Activated T-cell treated with anti-CD3 and anti-CD28 coated beads for 48 hours (primary cell): ENCODE measurements at regions not wholly inside any gene's neighbourhood (a gene's known extent, or its start where the extent isn't known, plus 50 kb on each side); places are given as distances from the start of the nearest gene placed in this dataset.

Source experiments
- DNase-seq: peaks from one replicate; pipeline ENCODE4 v3.0.0-alpha.2; 2020; ENCODE audit warnings: low read depth

DNA sequence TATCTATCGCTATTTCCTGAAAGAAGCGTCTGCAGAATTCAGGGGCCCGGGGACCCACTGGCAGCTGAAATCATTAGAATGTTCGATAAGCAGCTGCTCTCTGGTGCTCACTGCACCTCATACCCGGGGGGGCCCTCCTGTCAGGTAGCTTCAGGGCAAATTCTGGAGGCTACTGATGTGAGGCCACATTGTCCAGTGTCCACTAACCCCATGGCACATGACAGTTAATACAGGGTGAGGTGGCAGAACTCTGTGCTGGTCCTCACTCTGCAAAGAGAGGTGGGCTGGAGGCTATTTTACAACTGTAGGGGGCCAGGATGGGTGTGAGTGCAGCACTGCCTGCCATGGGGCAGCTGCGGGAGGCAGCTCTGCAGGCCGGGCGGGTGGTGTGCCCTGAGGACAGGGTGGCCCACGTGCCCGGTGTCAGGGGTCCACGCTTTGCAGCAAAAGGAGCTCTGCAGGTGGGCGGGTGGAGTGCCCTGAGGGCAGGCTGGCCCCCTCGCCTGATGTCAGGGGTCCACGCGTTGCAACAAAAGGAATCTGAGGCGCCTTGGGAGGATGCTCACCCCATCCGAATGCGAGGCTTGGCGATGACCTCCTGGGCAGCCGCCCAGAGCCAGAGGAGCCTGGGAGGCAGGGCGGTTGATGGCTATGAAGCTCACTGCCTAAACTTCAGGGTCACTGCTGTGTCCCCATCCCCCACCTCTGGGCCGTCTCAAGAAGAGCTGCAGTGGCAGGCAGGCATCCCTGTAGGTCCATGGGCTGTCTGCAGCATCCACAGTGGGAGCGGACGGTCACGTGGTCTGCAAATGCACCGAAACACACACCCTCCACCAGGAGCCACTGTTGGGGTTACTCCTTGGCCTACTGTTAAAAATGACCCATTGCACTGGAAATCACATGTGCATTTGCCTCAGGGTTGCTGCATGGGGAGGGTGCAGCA lies 207.0 kb upstream of the SALL3 start:
- no peak for DNase-seq

DNA sequence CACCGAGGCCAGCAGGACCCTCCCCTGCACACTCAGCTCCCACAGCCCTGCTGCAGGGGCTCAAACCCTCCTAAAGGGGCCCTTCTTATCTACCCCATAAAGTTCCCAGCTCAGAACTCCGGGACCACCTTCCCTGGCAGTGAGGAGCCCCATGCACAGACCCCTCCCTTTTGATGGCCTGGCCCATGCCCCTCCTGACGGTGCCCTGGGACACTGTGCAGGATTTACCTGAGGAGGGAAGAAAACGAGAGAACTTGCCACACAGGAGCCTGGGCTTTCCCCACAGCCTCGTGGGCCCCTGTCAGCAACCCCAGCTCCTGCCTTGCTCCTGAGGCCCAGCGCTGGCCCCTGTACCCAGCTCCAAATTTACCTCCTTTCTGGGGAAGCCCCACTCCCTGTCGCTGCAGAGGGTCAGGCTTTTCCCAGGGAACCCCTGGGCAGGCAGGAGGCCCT lies 206.3 kb upstream of the SALL3 start:
- DNase-seq, result no peak

GRCh38 chr18:78773819-78774218 lies 205.8 kb upstream of the SALL3 start:
- DNase-seq, result no peak

- no peak for DNase-seq
These were observed 204.9 kb upstream of the SALL3 start for GRCh38 chr18:78774741-78775141.

- DNase-seq, result no peak
These were observed 203.5 kb upstream of the SALL3 start for GRCh38 chr18:78776151-78776550.

DNA sequence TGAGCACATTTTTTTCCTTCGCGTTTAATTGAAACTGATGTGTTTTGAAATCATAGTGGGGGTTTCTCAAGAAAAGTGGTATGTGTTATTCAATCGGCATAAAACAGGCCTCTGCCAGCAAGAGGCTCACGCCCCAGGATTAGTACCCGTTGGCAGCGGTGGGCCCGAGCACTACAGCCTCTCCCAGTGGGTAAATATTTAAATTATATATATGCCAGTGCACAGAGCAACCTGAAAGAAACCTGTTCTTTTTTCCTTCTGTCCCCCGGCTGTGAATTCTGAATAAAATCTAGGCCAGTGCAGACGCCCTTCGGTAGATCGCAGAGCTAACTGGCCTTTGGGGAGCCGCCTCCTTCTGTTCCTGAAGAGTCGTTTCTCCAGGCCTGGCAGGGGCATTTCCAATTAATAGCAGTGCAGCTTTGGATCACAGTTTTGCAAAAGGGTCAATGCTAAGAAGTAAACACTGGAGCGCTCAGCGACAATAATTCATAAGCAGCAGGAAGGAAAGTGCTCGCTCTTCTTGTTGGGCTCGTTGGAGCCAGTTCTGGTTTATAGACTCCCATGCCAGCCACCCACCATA lies 202.8 kb upstream of the SALL3 start:
- no peak for DNase-seq

DNA sequence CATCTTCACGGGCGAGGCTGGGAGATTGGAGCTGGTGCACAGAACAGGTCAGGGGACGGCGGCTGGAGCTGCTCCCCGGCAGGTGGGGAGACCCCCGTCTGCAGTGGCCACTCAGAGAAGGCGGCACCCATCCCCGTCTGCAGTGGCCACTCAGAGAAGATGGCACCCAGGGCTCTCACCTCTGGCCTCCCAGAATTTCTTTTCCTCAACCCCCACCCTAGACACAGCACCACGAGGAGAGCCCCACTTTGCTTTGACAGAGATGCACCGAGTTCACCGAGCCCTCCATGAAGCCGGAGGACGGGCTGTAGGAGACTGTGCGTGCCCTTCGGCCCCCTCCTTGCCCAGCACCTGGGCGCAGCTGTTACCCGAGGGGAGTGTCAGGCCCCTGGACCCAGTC lies 201.6 kb upstream of the SALL3 start:
- DNase-seq, result no peak

DNA sequence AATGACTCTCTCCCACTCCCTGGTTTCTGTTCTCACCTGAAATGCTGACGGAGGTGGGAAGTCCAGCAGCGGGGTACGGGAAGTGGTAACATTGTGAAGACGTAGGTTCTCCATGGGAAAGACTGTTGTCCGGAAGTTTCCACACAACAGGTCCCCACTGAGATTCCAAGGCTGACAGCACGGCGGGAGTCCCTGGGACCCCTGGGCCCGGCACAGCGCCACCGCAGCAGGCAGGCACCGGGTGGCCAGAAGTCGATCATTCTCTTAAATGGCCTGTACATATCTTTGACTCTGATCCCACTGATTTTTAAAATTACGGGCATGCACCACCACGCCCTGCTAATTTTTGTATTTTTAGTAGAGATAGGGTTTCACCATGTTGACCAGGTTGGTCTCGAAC lies 201.0 kb upstream of the SALL3 start:
- no peak for DNase-seq

- DNase-seq, result no peak
These were observed 199.5 kb upstream of the SALL3 start for GRCh38 chr18:78779996-78780718.

GRCh38 chr18:78780719-78781600 lies 198.7 kb upstream of the SALL3 start:
- DNase-seq, result no peak

DNA sequence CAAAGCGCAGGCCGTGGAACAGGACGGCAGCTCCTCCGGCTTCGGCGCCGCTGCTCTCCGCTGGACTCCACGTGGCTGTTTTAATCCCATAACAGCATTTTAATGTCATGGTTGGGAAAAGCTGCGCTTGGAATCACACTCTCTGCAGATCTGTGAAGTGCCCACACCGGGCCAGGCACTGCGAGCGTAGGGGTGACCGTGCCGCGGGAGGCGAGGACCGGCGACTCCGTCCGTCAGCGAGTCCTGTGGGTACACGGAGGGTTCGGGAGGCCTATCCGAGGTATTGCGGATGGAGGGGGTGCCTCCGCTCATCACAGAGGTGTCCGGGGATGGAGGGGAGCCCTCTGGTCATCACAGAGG lies 198.0 kb upstream of the SALL3 start:
- DNase-seq, result no peak

DNA sequence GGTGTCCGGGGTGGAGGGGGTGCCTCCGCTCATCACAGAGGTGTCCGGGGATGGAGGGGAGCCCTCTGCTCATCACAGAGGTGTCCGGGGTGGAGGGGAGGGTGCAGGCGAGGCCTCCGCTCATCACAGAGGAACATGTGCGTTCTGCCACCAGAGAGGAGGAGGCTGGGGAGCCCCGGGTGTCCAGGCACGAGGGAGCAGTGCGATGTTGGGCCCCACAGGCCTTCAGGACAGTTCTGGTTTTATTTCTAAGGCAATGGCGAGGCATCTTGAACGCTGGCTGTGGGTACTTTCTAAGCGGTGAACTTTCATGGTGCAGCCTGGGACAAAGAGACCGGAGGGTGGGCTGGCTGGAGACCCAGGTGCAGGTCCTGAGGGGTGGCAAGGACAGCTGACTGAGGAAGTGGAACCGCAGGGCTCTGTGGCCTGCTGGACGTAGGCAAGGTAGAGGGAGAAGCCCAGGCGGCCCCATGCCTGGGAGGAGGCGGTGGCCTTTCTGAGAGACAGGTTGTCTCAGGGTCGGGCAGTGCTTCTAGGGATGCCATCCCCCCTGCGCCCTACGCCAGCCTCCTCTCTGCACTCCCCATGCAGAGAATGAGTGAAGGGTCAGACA lies 196.6 kb upstream of the SALL3 start:
- DNase-seq, result no peak

DNA sequence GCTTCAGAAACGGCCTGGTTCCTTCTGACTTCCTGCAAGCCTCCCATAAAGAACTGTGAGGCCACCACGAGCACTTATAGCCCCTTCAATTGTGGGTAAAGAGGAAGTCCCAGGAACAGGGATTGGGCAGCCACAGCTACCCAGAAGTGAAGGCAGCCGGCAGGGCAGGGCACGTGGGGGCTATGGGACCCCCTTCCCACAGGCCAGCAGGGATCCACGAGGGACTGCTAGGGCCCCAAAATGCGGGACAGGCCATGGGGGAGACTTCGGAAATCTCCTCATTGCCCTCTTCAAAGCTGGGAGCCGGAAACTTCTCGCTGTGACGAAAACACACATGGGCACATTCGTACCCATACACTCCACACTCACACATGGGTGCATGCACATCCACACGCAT lies 196.1 kb upstream of the SALL3 start:
- no peak for DNase-seq

DNA sequence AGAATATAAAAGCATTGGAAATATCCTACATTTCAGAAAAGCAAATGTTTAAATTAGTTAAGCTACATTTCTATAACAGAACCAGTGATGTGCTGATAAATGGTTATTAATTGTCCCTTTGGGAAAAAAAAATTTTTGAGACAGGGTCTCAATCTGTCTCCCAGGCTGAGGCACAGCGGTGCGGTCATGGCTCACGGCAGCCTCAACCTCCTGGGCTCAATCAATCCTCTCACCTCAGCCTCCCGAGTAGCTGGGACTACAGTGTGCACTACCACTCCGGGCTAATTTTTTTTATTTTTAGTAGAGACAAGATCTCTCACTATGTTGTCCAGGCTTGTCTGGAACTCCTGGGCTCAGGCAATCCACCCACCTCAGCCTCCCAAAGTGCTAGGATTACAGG lies 194.8 kb upstream of the SALL3 start:
- no peak for DNase-seq

DNA sequence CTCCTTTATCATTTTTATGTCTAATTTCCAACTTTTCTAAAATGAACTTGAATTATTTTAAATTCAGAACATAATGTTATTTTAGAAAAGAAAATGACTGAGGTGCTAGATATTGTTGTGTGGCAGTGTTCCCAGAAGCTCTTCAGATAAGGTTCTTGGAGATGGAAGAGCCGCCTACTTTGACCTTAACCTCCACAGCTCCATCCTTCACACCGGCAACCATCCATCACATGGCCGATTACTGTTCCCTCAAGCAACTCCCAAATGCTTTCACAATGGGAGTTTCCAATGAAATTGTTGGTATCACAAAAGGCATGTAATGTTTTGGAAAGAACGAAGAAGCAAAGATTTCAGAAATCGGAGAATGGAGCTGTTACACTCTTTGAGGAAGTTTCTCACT lies 193.9 kb upstream of the SALL3 start:
- DNase-seq, result no peak

- no peak for DNase-seq
These were observed 192.8 kb upstream of the SALL3 start for GRCh38 chr18:78786776-78787175.

DNA sequence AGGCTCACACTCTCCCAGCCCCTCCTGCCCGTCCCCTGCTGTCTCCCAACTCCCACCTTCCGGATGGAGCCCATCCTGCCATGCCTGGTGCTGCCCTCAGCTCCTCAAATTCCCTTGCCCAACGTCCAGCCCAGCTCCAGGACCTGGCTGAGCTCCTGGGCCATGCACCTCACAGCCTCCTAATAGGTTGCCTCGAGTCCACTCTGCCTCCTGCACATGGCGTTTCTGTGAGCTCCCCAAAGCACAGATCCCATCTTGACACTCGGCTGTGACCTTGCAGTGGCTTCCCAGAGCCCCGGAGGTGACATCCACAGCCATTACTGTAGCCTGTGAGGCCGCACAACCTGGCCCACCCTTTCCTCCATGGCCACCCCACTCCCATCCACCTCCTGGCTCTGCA lies 191.9 kb upstream of the SALL3 start:
- no peak for DNase-seq

DNA sequence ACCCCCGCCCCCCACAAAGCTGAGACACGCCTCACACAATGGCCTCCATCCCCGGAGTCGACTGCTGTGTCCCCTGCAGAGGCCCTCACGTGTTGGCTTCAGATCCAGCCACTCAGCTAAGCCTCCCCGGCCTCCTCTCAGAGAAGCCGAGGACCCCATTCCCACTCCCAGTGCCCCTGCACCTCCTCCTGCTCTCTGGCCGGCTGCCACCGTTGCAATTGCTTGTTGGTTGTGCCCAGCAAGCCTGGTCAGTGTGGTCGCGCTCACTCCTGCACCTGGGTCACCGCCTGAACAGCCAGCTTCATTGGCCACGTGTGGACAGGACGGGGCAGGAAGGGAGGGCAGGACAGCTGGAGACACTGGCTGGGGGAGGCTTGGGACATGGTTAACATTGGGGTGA lies 191.5 kb upstream of the SALL3 start:
- DNase-seq, result no peak

DNA sequence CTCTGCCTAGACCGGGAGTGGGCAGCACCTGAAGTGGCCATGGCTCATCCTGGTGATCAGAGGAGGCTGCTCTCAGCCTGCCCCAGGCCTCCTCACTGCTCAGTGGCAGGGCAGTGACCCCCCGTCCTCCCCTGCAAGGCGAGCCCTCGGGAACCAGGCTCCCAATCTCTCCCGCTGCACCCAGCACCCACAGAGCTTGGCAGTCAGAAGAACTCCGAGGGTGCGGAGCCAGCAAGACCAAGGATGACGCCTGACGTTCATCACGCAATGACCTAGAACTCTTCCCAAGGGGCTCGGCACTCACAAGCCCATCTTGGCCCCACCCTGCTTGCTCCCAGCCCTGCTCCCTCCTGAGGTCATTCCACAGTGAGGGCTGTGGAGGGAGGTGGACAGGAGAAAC lies 189.8 kb upstream of the SALL3 start:
- DNase-seq, result no peak

DNA sequence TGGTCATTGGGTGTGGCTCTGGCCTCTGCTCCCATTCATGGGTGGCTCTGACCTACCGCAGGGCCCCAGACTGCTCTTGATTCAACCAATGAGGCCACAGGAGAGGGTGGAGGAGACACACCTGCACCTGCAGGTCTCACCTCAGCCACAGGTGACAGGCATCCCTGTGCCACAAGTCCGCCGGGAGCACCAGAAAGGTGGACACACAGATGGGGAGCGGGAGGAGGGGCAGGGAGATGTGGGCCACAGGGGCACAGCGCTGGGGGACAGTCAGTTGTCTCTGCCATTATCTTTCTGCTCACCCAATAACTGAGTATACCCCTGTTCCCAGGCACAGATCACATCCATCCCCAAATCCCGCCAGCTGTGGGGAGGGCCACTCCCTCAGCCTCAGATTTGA lies 189.1 kb upstream of the SALL3 start:
- DNase-seq, result no peak

DNA sequence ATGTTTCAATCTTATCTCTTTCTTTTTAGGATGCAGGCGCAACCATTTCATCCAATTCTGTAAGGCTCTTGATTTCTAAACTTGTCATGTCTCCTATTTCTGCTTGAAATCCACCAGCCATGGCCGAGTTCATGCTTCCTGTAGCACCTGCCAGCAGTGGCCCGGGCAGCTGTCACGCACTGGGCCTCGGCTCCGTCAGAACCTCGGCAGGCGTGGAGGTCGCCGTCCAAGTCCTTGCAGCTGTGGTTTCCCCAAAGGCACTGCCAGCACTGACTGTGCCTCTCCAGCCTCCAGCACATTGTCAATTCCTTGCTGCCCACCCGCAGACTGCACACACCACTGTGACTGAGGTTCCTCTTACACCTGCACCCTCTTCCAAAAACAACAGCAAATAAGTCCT lies 188.7 kb upstream of the SALL3 start:
- no peak for DNase-seq

- DNase-seq, result no peak
These were observed 187.5 kb upstream of the SALL3 start for GRCh38 chr18:78792094-78792493.
